Kidney epithelial cell (primary cell): ENCODE measurements at regions not wholly inside any gene's neighbourhood (a gene's known extent, or its start where the extent isn't known, plus 50 kb on each side); places are given as distances from the start of the nearest gene placed in this dataset.

ENCODE experiments used
- DNase-seq: peaks from one replicate; pipeline ENCODE4 v3.0.0-alpha.2; 2010; ENCODE audit warnings: low read depth
- H3K27me3 ChIP-seq: 2 replicates; pipeline ENCODE4 v1.6.0; 2011; ENCODE audit warnings: low read length; ENCODE audit not compliant: control insufficient read depth, insufficient read depth
- H3K36me3 ChIP-seq: 2 replicates; pipeline ENCODE4 v1.5.1; 2011; ENCODE audit warnings: low read length; ENCODE audit not compliant: control insufficient read depth, insufficient read depth
- H3K4me3 ChIP-seq: 2 replicates; pipeline ENCODE4 v1.5.1; 2011; ENCODE audit warnings: low read depth, mild to moderate bottlenecking, control low read depth, low read length
- CTCF ChIP-seq: IDR thresholded peaks from 2 replicates; pipeline ENCODE4 v1.5.1; 2011; ENCODE audit warnings: mild to moderate bottlenecking, moderate library complexity, low read length, control low read depth, inconsistent platforms; ENCODE audit not compliant: insufficient read depth, poor library complexity, severe bottlenecking

- Histone ChIP-seq H3K36me3 (no peaks in the 10 kb centered on the region), H3K4me3 (no peak overlapping the region), H3K27me3 (peaks cover 28% of the 10 kb centered on the region)
- no peak for DNase-seq
- TF ChIP-seq CTCF, result no peak
Measured at GRCh38 chr11:69906453-69906907, 87.3 kb upstream of the FGF3 start.

GRCh38 chr11:69907611-69908010 lies 88.4 kb upstream of the FGF3 start:
- no peak overlapping the region for H3K4me3 ChIP-seq
- TF ChIP-seq CTCF, result no peak
- no peaks in the 10 kb centered on the region for H3K36me3 ChIP-seq
- H3K27me3 ChIP-seq, result peaks cover 28% of the 10 kb centered on the region
- no peak for DNase-seq

- Histone ChIP-seq H3K4me3 (no peak overlapping the region), H3K36me3 (no peaks in the 10 kb centered on the region), H3K27me3 (peaks cover 24% of the 10 kb centered on the region)
- DNase-seq, result no peak
- TF ChIP-seq CTCF, result no peak
Measured at GRCh38 chr11:69908511-69909220, 89.5 kb upstream of the FGF3 start.

GRCh38 chr11:69909561-69910518 lies 90.6 kb upstream of the FGF3 start:
- H3K27me3 ChIP-seq, result peaks cover 24% of the 10 kb centered on the region
- no peak overlapping the region for H3K4me3 ChIP-seq
- H3K36me3 ChIP-seq, result no peaks in the 10 kb centered on the region
- TF ChIP-seq CTCF, result peak; percentile 64
- DNase-seq, result no peak

- no peak for DNase-seq
- H3K4me3 ChIP-seq, result no peak overlapping the region
- no peaks in the 10 kb centered on the region for H3K36me3 ChIP-seq
- peaks cover 26% of the 10 kb centered on the region for H3K27me3 ChIP-seq
- TF ChIP-seq CTCF, result no peak
Measured at GRCh38 chr11:69910519-69911309, 91.5 kb upstream of the FGF3 start.
